Muscle of leg (tissue), 3 donors: ENCODE measurements at regions not wholly inside any gene's neighbourhood (a gene's known extent, or its start where the extent isn't known, plus 50 kb on each side); places are given as distances from the start of the nearest gene placed in this dataset.
A peak's percentile ranks its signal among the peaks of the same experiment; 100 is the strongest.
"Not testable (repeated sequence)": the region's sequence is repeated elsewhere in the genome, so short reads cannot be mapped to it uniquely, and the experiment has no call there.

ENCODE experiments used
- DNase-seq: peaks from one replicate; pipeline ENCODE4 v3.0.0; 2013
- H3K27ac ChIP-seq: one replicate; pipeline ENCODE4 v1.5.1; 2013; ENCODE audit warnings: mild to moderate bottlenecking, low read length, control low read depth
- H3K27me3 ChIP-seq: one replicate; pipeline ENCODE4 v1.6.1; 2013; ENCODE audit warnings: low read length; ENCODE audit not compliant: control insufficient read depth, insufficient read depth
- H3K36me3 ChIP-seq: one replicate; pipeline ENCODE4 v1.6.1; 2013; ENCODE audit warnings: low read length; ENCODE audit not compliant: control insufficient read depth, insufficient read depth
- H3K4me1 ChIP-seq: one replicate; pipeline ENCODE4 v1.6.1; 2013; ENCODE audit warnings: low read length; ENCODE audit not compliant: control insufficient read depth, insufficient read depth
- H3K4me3 ChIP-seq: one replicate; pipeline ENCODE4 v1.5.1; 2013; ENCODE audit warnings: low read length, control low read depth
- H3K9me3 ChIP-seq: replicated peaks from 2 replicates; pipeline ENCODE4 v1.6.1; 2013; ENCODE audit warnings: low read depth, low read length; ENCODE audit not compliant: control insufficient read depth
- WGBS: methylation state at CpG from one replicate; pipeline ENCODE4 v1.1.5; 2013; ENCODE audit warnings: missing lambda C conversion rate; ENCODE audit not compliant: insufficient coverage; 5-methylcytosine and 5-hydroxymethylcytosine counted together

GRCh38 chr3:118807349-118807748, 227.3 kb downstream of the IGSF11 start:
- H3K4me1 ChIP-seq, H3K27me3 ChIP-seq, H3K4me3 ChIP-seq, H3K36me3 ChIP-seq, DNase-seq, H3K27ac ChIP-seq, H3K9me3 ChIP-seq: not testable (repeated sequence)
- no CpG with 5 or more reads among the region's 2 CpGs for WGBS

GRCh38 chr3:118808723-118809122, 225.9 kb downstream of the IGSF11 start:
- no peaks in the 10 kb centered on the region for H3K36me3 ChIP-seq
- no peaks in the 10 kb centered on the region for H3K27me3 ChIP-seq
- no peak overlapping the region for H3K27ac ChIP-seq
- no peaks in the 10 kb centered on the region for H3K9me3 ChIP-seq
- H3K4me3 ChIP-seq, result no peak overlapping the region
- no peak for DNase-seq
- H3K4me1 ChIP-seq, result no peaks in the 10 kb centered on the region
- 42% methylated on average over 2 of the region's 6 CpGs for WGBS

GRCh38 chr3:118809696-118810498, 224.7 kb downstream of the IGSF11 start:
- H3K9me3 ChIP-seq, result no peaks in the 10 kb centered on the region
- H3K36me3 ChIP-seq, result no peaks in the 10 kb centered on the region
- no peak for DNase-seq
- no CpG with 5 or more reads among the region's 9 CpGs for WGBS
- no peaks in the 10 kb centered on the region for H3K27me3 ChIP-seq
- no peak overlapping the region for H3K4me3 ChIP-seq
- H3K4me1 ChIP-seq, result no peaks in the 10 kb centered on the region
- H3K27ac ChIP-seq, result no peak overlapping the region

- H3K9me3 ChIP-seq, result no peaks in the 10 kb centered on the region
- 81% methylated on average over 6 of the region's 10 CpGs for WGBS
- no peak overlapping the region for H3K4me3 ChIP-seq
- H3K27ac ChIP-seq, result no peak overlapping the region
- DNase-seq, result no peak
- no peaks in the 10 kb centered on the region for H3K27me3 ChIP-seq
- H3K4me1 ChIP-seq, result no peaks in the 10 kb centered on the region
- no peaks in the 10 kb centered on the region for H3K36me3 ChIP-seq
These were observed 224.1 kb downstream of the IGSF11 start for GRCh38 chr3:118810499-118811035.

GRCh38 chr3:118811236-118811732, 223.4 kb downstream of the IGSF11 start:
- Histone ChIP-seq H3K4me3 (no peak overlapping the region), H3K36me3 (no peaks in the 10 kb centered on the region), H3K27me3 (no peaks in the 10 kb centered on the region), H3K27ac (no peak overlapping the region), H3K4me1 (no peaks in the 10 kb centered on the region), H3K9me3 (no peaks in the 10 kb centered on the region)
- no peak for DNase-seq
- no CpG with 5 or more reads among the region's 3 CpGs for WGBS

GRCh38 chr3:118813472-118813871, 221.2 kb downstream of the IGSF11 start:
- no peaks in the 10 kb centered on the region for H3K4me1 ChIP-seq
- no peak for DNase-seq
- H3K9me3 ChIP-seq, result no peaks in the 10 kb centered on the region
- H3K27ac ChIP-seq, result no peak overlapping the region
- 20% methylated on average over 1 of the region's 4 CpGs for WGBS
- H3K4me3 ChIP-seq, result no peak overlapping the region
- no peaks in the 10 kb centered on the region for H3K36me3 ChIP-seq
- no peaks in the 10 kb centered on the region for H3K27me3 ChIP-seq

- Histone ChIP-seq H3K4me1 (no peaks in the 10 kb centered on the region), H3K9me3 (no peaks in the 10 kb centered on the region), H3K27ac (no peak overlapping the region), H3K36me3 (no peaks in the 10 kb centered on the region), H3K4me3 (no peak overlapping the region), H3K27me3 (no peaks in the 10 kb centered on the region)
- DNase-seq, result peak; percentile 54
- WGBS, result 0% methylated on average over 2 of the region's 5 CpGs
These were observed 216.9 kb downstream of the IGSF11 start for GRCh38 chr3:118817748-118818165.

GRCh38 chr3:118818386-118818785, 216.3 kb downstream of the IGSF11 start:
- no peaks in the 10 kb centered on the region for H3K36me3 ChIP-seq
- no peaks in the 10 kb centered on the region for H3K4me1 ChIP-seq
- 33% methylated on average over 1 of the region's 2 CpGs for WGBS
- no peaks in the 10 kb centered on the region for H3K27me3 ChIP-seq
- H3K4me3 ChIP-seq, result no peak overlapping the region
- H3K27ac ChIP-seq, result no peak overlapping the region
- no peaks in the 10 kb centered on the region for H3K9me3 ChIP-seq
- DNase-seq, result no peak

- WGBS, result 55% methylated on average over 1 of the region's 2 CpGs
- Histone ChIP-seq H3K27me3 (no peaks in the 10 kb centered on the region), H3K4me1 (no peaks in the 10 kb centered on the region), H3K36me3 (no peaks in the 10 kb centered on the region), H3K4me3 (no peak overlapping the region), H3K9me3 (no peaks in the 10 kb centered on the region), H3K27ac (no peak overlapping the region)
- no peak for DNase-seq
These were observed 211.0 kb downstream of the IGSF11 start for GRCh38 chr3:118823626-118824025.

- no peak for DNase-seq
- H3K36me3 ChIP-seq, result no peaks in the 10 kb centered on the region
- no peaks in the 10 kb centered on the region for H3K9me3 ChIP-seq
- no peaks in the 10 kb centered on the region for H3K27me3 ChIP-seq
- no peak overlapping the region for H3K4me3 ChIP-seq
- H3K27ac ChIP-seq, result no peak overlapping the region
- H3K4me1 ChIP-seq, result no peaks in the 10 kb centered on the region
- WGBS, result no CpG with 5 or more reads among the region's 3 CpGs
These were observed 207.2 kb downstream of the IGSF11 start for GRCh38 chr3:118827446-118827845.
